Stimulated activated CD8-positive, alpha-beta memory T cell treated with anti-CD3 and anti-CD28 coated beads, Interleukin-15, amount 100 ng/mL, for 4 hours (primary cell): ENCODE measurements at regions not wholly inside any gene's neighbourhood (a gene's known extent, or its start where the extent isn't known, plus 50 kb on each side); places are given as distances from the start of the nearest gene placed in this dataset.

Experiments
- DNase-seq, 2 donors: peaks; one replicate each; pipeline ENCODE4 v3.0.0-alpha.2; 2020; ENCODE audit warnings: low read depth in 2 of 2

DNA sequence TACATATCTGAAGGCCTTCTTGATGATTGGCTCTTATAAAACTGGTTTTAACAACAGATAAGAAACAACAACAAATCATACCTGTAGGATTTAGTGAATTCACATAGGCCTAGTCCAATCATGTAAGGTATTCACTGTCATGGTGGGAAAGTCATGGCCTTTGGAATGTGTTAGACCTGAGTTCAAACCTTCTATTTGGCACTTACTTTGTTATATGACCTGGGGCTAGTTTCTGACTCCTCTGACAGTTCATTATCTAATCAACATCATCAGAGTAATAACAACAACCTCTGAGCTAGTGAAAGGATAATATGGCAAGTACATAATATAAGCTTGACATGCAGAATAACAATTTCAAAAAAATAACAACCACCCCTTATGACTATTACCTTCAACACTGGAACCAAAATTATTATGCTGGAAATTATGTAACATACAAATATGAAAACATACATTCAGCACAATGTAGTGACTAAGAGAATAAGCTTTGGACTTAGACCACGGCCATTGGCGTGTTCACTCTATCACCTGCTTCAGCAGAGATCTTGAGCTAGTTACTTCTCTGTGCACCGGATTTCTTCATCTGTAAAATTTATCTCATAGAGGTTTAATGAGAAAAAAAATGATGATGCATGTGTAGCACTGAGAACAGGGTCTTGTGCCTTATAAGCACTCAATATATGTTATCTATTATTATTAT, 597.6 kb downstream of the LMO4 start:
- DNase-seq = no peak

DNA sequence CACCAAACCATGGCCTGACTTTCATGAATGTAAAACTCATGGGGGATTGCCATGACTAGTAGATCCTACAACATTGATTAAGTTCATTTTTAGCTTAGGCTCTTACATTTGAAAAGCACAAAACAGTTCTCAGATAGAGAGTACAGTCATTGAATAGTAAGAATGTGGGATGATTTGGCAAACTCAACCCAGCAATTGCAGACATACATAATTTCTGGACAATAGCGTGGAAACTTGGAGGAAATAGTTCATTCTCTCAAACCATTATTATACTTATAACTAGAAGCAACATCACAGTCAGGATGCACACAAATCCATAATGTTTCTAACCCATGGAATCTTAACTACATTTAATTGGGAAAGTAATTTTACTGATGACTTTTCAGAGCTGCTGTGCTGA, 598.2 kb downstream of the LMO4 start:
- no peak for DNase-seq

DNA sequence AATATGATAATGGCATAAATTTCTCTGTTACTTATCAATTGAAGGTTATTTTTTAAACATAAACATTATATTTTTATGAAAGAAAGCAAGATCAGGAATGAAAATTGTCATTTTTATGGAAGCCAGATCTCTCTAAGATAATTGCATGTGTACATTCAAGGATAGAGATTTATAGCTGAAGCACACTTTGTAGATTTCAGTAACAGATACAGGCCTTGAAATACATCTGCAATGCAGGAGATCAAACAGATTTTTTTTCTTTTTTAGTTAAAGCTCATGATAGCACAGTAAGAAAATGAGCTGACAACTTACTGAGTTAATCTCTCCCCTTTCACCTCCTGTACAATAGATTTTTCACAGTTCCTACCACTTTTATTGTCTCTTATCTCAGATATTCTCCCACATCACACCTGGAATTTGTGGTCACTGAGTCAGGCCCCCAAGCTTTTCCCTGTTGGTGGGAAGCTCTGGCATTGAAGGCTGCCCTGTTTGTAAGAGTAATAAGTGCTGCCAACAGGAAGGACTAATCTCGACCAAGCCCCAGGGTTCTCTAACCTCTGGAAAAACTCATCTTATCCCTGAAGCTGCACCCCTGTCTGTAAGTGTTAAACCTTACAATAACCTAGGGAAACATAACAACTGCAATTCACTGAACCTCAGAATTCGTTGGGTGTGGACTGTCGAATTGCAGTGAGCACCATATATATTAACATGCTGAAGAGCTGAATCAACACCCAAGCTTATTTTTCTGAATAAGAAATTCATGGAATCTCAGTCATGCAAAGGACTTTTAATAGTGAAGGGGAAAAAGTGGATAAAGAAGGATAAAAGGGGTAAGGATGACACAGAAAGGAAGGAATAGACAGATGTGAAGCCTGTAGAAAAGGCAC, 599.0 kb downstream of the LMO4 start:
- DNase-seq = no peak

DNA sequence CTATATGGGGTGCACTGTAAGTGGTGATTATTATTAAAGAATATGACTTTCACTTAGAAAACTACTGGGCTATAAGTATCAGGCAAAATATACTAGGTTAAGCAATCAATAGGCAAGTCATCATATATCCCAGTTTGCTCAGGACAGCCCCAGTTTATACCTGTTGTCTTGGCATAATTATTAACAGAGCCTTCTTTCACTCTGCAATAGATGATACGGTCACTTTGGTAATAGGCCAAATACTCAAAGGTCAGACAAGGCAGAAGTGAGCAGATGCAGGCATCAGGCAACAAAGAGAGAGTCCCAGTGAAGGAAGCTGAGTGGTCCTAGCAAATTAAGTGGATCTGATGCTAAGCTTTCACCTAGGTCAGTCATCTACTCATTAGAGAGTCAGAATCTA, 599.9 kb downstream of the LMO4 start:
- no peak for DNase-seq

DNA sequence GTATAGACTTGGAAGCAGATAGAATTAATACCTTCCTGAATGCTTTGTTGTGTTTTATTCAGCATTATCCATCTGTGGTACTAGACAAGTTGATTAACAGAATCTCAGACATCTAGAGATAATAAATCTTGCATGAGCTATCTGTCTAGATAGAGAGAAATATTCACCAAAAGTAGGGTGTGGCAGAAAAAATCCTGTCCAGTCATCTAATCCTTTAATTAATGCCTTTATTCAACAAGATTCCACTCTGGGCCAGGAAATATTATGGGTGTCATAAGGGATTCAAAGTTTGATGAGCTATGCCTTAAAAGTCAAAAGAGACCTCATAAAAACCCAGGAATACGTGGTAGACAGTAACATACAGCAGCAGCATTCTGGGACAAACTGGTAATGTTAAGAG, 601.2 kb downstream of the LMO4 start:
- no peak for DNase-seq

DNA sequence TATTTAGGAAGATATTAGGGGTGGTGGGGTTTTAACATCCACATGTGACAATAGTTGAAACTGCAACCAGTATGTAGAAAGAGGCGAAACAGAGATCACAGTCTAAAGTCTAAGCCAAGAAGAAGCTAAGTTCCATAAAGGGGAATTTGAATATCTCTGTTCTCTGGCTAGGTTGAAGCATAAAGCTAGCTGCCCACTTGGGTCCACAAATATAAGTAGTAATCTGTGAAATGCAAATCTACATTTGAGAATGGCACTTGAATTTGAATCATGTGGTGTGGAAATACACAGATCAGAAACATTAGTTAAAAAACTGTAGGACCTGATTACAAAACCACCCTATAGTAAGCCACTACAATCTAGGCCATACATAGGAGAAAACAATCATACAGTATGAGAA, 602.1 kb downstream of the LMO4 start:
- no peak for DNase-seq

DNA sequence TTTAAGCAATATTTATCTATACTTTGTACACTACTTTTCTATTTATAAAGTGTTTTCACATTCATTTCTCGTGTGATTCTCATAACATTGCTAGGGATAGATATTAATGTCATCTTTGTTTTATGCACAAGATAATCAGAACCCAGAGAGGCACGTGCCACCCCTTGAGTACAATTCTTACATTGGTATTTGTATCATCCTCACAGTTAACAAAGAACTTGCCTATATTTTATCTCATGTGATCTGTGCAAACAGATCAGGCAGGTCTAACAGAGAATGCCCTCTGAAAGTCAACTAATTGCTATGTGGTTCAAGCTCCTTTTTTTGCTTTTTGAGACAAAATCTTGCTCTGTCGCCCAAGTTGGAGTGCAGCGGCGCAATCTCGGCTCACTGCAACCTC, 604.5 kb downstream of the LMO4 start:
- no peak for DNase-seq

DNA sequence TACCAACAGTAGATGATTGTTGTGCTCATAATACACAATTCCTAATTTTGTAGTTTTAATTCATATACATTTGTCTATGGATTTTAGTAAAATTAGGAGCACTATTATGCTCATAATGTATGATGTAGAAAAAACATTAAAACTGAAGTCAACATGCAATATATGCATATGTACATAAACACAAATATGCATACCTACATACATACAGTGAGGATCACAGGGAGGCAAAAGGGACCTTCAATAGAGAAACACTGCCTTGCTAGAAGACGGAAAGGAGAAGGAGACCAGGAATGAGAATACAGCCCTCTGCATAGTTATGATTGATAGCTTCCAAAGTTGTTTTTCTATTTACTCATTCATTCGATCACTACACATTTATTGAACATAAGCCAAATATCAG, 606.5 kb downstream of the LMO4 start:
- DNase-seq = no peak

DNA sequence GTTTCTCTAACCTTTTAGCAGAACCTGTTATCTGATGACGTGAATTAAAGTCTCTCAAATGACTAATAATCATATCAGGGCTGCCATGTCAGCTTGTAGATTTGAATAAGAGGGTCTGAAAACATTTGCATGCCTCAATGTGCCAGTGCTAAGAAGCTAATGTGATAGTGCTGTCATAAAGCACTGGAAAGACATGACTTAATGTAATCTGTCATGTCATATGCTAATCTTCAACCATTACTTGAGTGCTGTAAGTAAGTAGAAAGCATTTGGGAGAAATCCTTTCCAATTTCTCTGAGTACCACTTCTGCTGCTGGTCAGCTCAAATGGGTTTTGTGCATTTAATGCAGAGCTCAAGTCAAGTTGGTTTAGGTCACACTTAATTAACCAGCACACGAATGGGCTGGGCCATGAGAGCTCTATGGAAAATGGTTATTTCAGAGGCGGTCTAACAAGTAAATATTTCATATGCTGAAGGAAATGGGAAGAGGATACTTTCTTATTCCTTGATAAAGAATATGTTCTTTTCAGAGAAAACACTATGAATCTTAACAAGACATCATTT, 609.2 kb downstream of the LMO4 start:
- no peak for DNase-seq

DNA sequence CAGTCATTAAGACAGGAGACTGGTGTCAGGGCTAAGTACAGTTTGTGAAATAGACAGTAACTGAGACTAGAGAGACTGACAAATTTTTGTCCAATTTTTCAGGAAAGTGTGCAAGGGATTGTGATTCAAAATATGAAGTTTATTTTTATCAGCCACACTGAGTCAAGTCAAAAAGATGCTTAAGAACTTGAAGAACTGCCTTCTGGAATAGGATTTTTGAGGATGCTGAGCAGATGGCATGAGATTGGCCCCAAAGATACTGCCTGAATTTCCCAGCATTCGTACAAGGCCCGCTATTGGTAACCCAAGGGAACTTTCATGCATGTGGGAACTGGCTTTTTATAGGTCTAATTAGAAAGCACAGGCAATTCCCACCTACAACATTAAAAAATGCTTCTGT, 610.0 kb downstream of the LMO4 start:
- DNase-seq = no peak

DNA sequence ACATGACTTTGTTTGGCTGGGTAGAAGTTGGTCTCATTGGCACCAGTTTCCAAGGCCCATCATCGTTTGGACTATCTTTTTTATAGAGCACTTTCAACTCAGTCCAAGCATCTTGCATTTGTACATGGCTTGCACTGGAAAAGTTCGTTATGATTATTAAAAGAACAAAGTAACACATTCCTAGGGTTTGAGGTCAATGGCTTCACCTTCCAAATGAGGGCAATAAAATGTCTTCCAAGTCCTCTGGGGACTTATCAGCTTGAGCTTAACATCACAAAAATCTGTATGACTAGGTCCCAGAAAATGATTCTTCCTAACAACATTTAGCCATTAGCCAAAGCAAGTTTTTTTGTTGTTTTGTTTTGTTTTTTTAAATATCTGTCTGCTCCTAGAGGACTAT, 610.8 kb downstream of the LMO4 start:
- no peak for DNase-seq

DNA sequence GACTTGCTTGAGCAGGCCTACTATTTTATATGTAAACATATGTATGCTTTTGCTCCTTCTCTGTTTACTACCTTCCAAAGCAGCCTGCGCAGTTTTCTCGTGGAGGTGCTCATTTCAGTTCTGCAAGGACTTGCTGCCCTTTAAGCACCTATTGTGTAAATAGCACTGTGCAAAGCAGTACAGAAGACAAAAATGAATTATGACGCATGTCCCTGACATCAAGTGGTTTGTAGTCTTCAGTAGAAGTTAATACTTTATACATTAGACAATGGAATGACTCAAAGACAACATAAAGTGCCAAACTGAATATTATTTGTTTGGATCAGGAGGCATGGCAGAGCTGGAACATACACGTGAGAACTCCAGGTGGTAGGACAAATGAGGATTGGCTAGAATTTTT, 611.7 kb downstream of the LMO4 start:
- DNase-seq = no peak

DNA sequence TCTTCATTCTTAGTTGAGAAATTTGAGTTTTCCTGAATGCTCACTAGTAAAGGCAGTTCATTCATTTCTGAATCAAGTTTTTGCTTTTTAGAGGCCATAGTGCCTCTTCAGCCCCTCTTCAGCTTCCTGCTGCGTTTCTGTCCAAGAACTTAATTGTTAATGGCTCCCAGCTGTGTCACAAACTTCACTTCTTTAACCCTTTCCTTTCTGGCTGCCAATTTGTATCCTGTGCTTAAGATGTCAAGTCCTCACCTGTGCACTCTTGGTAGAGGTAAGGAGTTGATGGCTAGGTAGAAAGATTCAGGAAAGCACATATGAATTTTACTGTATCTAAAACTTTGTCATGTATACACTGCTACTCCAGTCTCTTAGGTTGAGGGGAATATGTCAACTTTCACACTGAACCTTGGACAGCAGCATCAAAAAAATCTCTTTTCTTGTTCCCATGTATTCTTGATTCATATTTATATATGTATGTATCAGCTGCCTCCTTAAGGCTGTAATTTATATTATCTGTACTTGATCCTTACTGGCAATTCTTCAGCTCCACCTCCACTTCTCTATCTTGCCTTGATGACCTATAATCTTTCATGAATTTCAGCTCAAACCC, 612.8 kb downstream of the LMO4 start:
- DNase-seq = no peak

DNA sequence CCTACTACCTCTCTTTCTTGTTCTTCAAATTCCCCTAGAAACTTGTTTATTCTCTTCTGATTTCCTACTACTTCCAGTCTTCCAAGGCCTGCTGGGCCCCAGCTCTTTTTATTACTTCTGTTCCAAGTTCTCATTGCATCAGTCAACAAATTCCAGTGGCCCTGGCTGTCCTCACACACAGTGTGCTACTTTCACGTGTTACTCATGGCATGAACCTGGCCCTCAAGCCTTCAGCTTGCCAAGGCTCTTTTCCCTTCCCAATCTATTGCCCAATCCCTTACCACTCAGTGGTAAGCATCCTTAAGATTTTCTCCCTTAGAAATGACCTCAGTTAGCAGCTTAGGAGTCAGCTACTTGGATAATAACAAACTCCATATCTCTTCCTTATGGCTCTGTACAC, 613.5 kb downstream of the LMO4 start:
- no peak for DNase-seq

DNA sequence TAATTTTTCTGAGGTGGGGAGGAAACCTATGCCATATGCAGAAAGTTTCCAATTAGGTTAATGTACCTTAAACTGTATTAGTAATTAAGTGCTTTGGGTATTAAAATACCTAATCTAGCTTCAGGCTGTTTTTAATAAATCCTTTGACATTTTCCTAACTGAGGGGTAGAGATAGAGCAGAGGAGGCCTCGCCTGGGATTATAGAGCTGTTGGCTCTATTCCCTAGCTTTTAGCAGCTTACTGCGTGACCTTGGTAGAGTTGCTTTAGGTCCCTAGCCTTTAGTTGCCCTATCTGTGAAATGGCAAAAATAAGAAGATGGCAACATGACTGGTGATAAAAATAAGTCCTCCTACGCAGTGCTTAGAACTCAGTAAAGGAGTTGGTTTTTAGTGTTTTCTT, 621.0 kb downstream of the LMO4 start:
- no peak for DNase-seq

DNA sequence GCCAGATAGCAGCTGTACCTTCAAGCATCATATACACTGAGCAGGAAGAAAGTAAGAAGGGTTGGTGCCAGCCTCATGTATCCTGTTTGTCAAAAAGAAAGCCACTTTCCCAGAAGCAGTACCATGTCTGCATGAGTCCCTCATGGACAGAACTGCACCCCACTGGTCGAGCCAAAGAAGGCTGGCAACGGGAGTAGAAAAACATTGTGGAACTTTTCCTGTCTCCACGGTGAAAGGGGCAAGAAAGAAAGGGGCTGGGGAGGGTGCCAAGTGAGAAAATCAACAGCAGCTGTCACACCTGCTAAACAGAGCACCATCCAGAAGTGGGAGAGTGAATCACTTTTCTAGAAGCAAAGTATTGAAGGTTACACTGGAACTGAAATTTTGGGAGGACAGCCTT, 621.7 kb downstream of the LMO4 start:
- DNase-seq = no peak

DNA sequence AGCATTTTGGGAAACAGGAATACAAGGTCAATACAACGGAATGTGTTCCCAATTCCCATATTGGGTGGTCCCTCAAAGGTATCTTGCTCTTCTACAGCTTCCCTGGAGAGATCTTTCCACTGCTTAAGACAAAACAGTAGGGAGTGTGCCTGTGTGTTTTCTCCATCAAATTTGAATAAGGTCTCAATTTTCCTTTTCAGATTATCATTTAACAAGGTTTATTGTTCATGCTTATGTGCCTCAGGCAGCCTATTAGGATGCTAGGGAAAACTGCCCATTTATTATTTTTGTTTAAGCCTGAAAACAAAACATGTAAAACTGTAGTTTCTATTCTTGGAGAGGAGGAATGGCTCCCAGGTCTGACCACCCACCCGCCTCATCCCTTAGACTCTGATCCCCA, 622.7 kb downstream of the LMO4 start:
- DNase-seq = no peak

DNA sequence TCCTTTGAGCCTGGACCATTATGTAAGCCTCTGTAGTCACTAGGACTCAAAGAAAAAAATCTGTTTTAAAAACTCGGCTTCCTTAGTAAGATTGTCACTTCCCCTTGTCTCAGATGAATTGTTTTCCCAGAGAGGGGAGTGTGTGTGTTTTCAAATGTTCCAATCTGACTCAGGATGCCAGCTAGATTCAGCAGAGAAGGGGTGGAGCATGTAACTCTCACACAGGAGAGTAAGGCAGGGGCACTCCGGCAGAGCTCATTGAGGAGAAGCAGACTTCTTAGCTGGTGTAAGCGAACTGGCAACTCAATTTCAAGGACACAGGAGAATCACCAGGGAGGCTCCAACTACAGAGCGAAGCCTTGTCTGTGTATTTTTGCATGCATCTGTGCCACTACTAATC, 623.2 kb downstream of the LMO4 start:
- DNase-seq = no peak

DNA sequence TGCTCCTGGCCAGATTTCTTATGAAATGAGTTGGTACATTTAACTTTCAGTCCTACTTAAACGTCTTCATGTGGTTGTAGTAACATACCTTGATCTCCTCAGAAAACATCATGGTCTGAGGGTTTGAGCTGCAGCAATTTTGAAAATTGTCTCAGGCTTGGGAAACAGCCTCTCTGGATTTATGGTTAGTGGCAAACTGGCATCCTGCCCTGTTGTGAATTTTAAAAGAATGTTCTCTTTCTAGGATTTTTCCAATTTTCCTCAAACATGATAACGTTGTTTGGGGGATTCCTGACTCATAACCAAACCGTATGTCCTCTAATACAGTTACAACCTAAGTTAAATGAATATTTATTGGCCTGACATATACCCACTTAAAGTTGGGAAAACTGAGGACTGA, 624.4 kb downstream of the LMO4 start:
- DNase-seq = no peak

DNA sequence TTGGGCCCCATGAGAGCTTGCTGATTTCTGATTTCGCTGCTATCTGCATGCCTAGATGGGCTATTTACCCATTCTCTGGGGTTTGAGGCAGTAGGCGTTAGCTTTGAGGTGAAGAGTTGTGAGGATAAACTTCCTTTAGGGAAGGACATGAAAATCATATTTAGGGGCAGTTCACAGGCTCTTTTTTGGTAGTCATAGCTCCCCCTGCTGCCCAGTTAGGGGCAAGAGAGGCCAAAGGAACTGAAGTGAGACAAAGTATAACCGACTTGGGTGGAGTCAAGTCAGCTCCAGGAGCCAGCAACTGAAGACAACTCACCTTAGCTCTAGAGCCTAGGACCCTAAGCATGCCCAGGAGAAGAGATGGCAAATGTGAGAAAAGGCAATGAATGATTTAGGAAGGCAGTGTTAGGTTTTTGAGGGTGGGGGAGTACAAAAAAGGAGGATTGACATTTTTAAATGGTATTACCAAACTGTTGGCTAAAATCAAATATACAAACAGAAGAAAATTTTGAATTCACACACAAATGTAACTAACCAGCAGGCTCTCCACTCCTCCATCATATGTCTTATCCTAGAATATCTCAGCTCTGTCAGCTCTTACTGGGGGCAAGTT, 625.2 kb downstream of the LMO4 start:
- DNase-seq = peak; percentile 11 to 18

DNA sequence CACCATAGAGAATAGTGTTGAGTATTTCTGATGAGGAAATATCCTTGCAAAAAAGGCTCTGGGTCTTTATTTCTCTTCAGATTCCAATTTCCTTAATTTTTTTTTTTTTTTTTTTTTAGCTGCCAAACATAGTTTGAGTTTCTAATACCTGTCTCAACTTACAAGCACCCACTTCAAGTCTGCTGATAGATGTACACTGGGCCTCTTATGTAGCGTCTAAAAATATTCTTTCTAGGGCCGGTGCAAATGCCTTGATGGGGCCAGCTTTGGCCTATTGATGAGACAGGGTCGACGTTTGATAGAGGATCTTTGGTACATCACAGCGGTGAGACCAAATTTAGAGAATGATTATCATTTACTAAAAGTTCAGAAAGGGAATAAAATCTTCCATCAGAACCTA, 626.4 kb downstream of the LMO4 start:
- no peak for DNase-seq

DNA sequence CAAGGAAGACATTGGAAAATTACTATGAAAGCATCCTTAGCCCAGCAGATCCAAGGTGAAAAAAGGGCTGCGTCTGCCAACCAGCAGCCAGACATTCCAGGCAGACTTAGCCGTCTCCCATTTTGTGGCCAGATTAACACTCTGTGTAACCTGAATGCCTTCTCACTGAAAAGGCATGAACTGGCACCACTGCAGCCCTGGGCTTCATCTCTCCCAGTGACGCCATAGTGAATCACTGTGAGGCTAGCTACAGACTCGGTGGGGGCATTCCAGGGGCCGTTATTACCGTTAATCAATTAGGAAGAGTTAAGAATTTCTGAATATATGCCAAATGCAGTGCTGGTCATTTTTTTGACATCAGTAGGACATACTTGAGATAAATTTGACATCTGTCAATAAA, 627.4 kb downstream of the LMO4 start:
- no peak for DNase-seq
